Breast epithelium (tissue), 4 donors: ENCODE measurements at regions not wholly inside any gene's neighbourhood (a gene's known extent, or its start where the extent isn't known, plus 50 kb on each side); places are given as distances from the start of the nearest gene placed in this dataset.

Experiments used
- DNase-seq, 2 donors: peaks; one replicate each; pipeline ENCODE4 v3.0.0-alpha.2; 2019; ENCODE audit warnings: low spot score in 2 of 2
- H3K27ac ChIP-seq, 2 donors: fragments of 200-600 bp; sonication (generic) in 1 of 2; one replicate each; pipeline ENCODE4 v1.5.1; 2016 to 2019; ENCODE audit warnings: mild to moderate bottlenecking in 1 of 2
- H3K27me3 ChIP-seq, 2 donors: fragments of 200-600 bp; sonication (generic) in 1 of 2; one replicate each; pipeline versions ENCODE4 v1.5.1 to v1.6.0; 2017 to 2019; ENCODE audit warnings: control low read depth in 1 of 2, mild to moderate bottlenecking in 1 of 2
- H3K36me3 ChIP-seq: fragments of 200-600 bp; one replicate; pipeline ENCODE4 v1.5.1; 2019
- H3K4me1 ChIP-seq, 2 donors: fragments of 200-600 bp; sonication (generic); one replicate each; pipeline ENCODE4 v1.5.1; 2016 to 2019; ENCODE audit warnings: control low read depth in 1 of 2
- H3K4me3 ChIP-seq, 3 donors: fragments of 200-600 bp; sonication (generic); 1 replicate in 2 of 3; 2 replicates in 1 of 3; pipeline ENCODE4 v1.5.1; 2016 to 2019; ENCODE audit warnings: mild to moderate bottlenecking in 3 of 3, moderate library complexity in 2 of 3
- H3K9me3 ChIP-seq, 2 donors: fragments of 200-600 bp; sonication (generic) in 1 of 2; one replicate each; pipeline ENCODE4 v1.5.1; 2016 to 2019; ENCODE audit warnings: control low read depth in 1 of 2
- CTCF ChIP-seq, 3 donors: fragments of 450-650 bp; IDR thresholded peaks; one replicate each; pipeline ENCODE4 v1.5.1; 2016 to 2017; ENCODE audit warnings: antibody characterized with exemption in 3 of 3, mild to moderate bottlenecking in 3 of 3, moderate library complexity in 3 of 3
- POLR2A ChIP-seq: fragments of 450-650 bp; IDR thresholded peaks from one replicate; pipeline ENCODE4 v1.6.1; 2016; ENCODE audit warnings: antibody characterized with exemption, mild to moderate bottlenecking, moderate library complexity
- POLR2AphosphoS5 ChIP-seq, 3 donors: sonication (generic); formaldehyde crosslinking; IDR thresholded peaks; one replicate each; pipeline ENCODE4 v1.6.1; 2017; ENCODE audit warnings: antibody characterized with exemption in 3 of 3
- intact Hi-C: fragments of 100-400 bp; cut with DNase I; formaldehyde crosslinking; loops from one replicate; pipeline ENCODE4 v1.15.1; 2023; ENCODE audit warnings: low total_unique reads

- H3K4me1 ChIP-seq: no peaks in the 10 kb centered on the region
- intact Hi-C loops: no loop called here
- H3K27me3 ChIP-seq: peaks cover 0 to 6% of the 10 kb centered on the region in 2 donors
- TF ChIP-seq POLR2AphosphoS5 (IDR thresholded peaks at IDR 0.05) (no peak), POLR2A (no peak), CTCF (IDR thresholded peaks at IDR 0.05) (no peak)
- no peaks in the 10 kb centered on the region for H3K36me3 ChIP-seq
- no peaks in the 10 kb centered on the region for H3K9me3 ChIP-seq
- H3K27ac ChIP-seq: no peak overlapping the region
- H3K4me3 ChIP-seq: no peak overlapping the region
- no peak for DNase-seq
These were observed 110.2 kb upstream of the C1GALT1C1 start for GRCh38 chrX:120740072-120740471.

DNA sequence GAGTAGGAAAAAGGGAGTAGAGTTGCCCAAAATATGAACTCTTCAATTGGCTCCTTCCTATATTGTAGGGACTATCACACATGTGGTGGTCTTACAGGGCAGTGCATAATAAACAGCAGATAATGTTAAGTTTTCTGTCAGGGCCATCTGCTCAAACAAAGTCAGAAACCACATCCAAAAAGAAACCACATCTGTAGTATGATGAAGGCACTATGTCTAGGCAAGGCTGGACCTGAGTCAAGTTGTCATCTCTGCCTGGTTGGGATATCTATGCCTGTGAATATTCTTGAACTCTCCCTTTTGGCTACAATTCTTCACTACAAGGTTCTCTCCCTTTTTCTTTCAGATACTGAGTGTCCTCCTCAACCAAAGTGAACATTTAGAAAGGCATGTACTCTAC lies 109.4 kb upstream of the C1GALT1C1 start:
- peaks cover 0 to 6% of the 10 kb centered on the region in 2 donors for H3K27me3 ChIP-seq
- no peaks in the 10 kb centered on the region for H3K9me3 ChIP-seq
- no peak overlapping the region for H3K27ac ChIP-seq
- no peaks in the 10 kb centered on the region for H3K36me3 ChIP-seq
- intact Hi-C loops: no loop called here
- H3K4me3 ChIP-seq: no peak overlapping the region
- no peak for DNase-seq
- no peaks in the 10 kb centered on the region for H3K4me1 ChIP-seq
- no peak for TF ChIP-seq POLR2AphosphoS5 (IDR thresholded peaks at IDR 0.05)
- no peak for TF ChIP-seq CTCF (IDR thresholded peaks at IDR 0.05)
- TF ChIP-seq POLR2A: no peak

- TF ChIP-seq CTCF (IDR thresholded peaks at IDR 0.05) (no peak), POLR2A (no peak), POLR2AphosphoS5 (IDR thresholded peaks at IDR 0.05) (no peak)
- DNase-seq: no peak
- intact Hi-C loops: no loop called here
These were observed 107.1 kb upstream of the C1GALT1C1 start for GRCh38 chrX:120736989-120737388.

GRCh38 chrX:120735966-120736365 lies 106.1 kb upstream of the C1GALT1C1 start:
- intact Hi-C loops: no loop called here
- H3K27me3 ChIP-seq: peaks cover 0 to 6% of the 10 kb centered on the region in 2 donors
- TF ChIP-seq POLR2A: no peak
- no peak for TF ChIP-seq CTCF (IDR thresholded peaks at IDR 0.05)
- TF ChIP-seq POLR2AphosphoS5 (IDR thresholded peaks at IDR 0.05): no peak
- no peaks in the 10 kb centered on the region for H3K36me3 ChIP-seq
- H3K4me3 ChIP-seq: no peak overlapping the region
- H3K9me3 ChIP-seq: no peaks in the 10 kb centered on the region
- no peaks in the 10 kb centered on the region for H3K4me1 ChIP-seq
- H3K27ac ChIP-seq: no peak overlapping the region
- DNase-seq: no peak

More at GRCh38 chrX:120736989-120737388, 107.1 kb upstream of the C1GALT1C1 start:
- Histone ChIP-seq H3K36me3 (no peaks in the 10 kb centered on the region), H3K9me3 (no peaks in the 10 kb centered on the region), H3K27ac (no peak overlapping the region), H3K27me3 (peaks cover 0 to 6% of the 10 kb centered on the region in 2 donors), H3K4me3 (no peak overlapping the region), H3K4me1 (no peaks in the 10 kb centered on the region)

- Histone ChIP-seq H3K4me1 (no peaks in the 10 kb centered on the region), H3K9me3 (no peaks in the 10 kb centered on the region), H3K36me3 (no peaks in the 10 kb centered on the region), H3K27me3 (no peaks in the 10 kb centered on the region), H3K4me3 (no peak overlapping the region), H3K27ac (no peak overlapping the region)
- DNase-seq: no peak
- TF ChIP-seq POLR2A (no peak), CTCF (IDR thresholded peaks at IDR 0.05) (no peak), POLR2AphosphoS5 (IDR thresholded peaks at IDR 0.05) (no peak)
- intact Hi-C loops: loop anchor here (1.0 kb wide), 1 partner anchor 9 kb away; no protein-coding TSS in a partner anchor
These were observed 103.0 kb upstream of the C1GALT1C1 start for GRCh38 chrX:120732879-120733278.
